Nephron (organoid): ENCODE measurements at regions not wholly inside any gene's neighbourhood (a gene's known extent, or its start where the extent isn't known, plus 50 kb on each side); places are given as distances from the start of the nearest gene placed in this dataset.
A peak's percentile ranks its signal among the peaks of the same experiment; 100 is the strongest.

Source experiments
- H3K27ac Mint-ChIP-seq, 3 experiments: 2 replicates each; pipeline ENCODE4 v1.8.0; 2020; ENCODE audit warnings: mixed read lengths in 3 of 3, mild to moderate bottlenecking in 2 of 3, moderate library complexity in 1 of 3
- H3K27me3 Mint-ChIP-seq: 2 replicates; pipeline ENCODE4 v1.8.0; 2021; ENCODE audit warnings: low read depth, mild to moderate bottlenecking, moderate library complexity, mixed read lengths
- H3K36me3 Mint-ChIP-seq: 2 replicates; pipeline ENCODE4 v1.8.0; 2020; ENCODE audit warnings: low read depth, mixed read lengths
- H3K4me1 Mint-ChIP-seq: 2 replicates; pipeline ENCODE4 v1.8.0; 2020; ENCODE audit warnings: mixed read lengths
- H3K4me3 Mint-ChIP-seq, 3 experiments: 2 replicates each; pipeline ENCODE4 v1.8.0; 2020; ENCODE audit warnings: mild to moderate bottlenecking in 3 of 3, mixed read lengths in 3 of 3, moderate library complexity in 2 of 3
- H3K9me3 Mint-ChIP-seq: 2 replicates; pipeline ENCODE4 v1.8.0; 2020; ENCODE audit warnings: mixed read lengths
- CTCF ChIP-seq, 3 experiments: fragments of 200-600 bp; sonication (generic); IDR thresholded peaks; one replicate each; pipeline ENCODE4 v1.5.0; 2021; ENCODE audit warnings: antibody characterized with exemption in 3 of 3; ENCODE audit not compliant: unreplicated experiment in 3 of 3

DNA sequence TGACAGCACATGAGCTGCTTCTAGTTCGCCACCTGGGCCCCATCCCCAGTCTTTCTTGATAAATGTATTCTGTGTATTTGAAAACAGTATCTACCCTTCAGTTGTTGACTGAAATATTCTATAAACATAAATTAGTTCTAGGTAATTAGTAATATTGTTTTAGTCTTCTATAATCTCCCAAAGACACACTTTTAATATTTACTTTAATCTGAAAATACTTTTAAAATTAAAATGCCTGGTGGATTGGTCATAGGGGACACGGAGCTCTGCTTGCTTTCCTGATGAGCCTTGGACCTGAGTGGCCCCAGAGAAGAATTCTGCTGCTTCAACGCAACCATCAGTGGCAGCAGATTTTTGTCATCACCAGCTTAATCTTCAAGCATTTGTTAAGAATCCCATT lies 234.5 kb downstream of the THBS2 start:
- Mint-ChIP-seq H3K36me3 (no peaks in the 10 kb centered on the region), H3K9me3 (peaks cover 43% of the 10 kb centered on the region), H3K4me3 (no peak overlapping the region), H3K4me1 (peaks cover 40% of the 10 kb centered on the region), H3K27ac (peak overlapping the region in 1 of 3 experiments; percentile 14), H3K27me3 (no peaks in the 10 kb centered on the region)
- no peak for TF ChIP-seq CTCF (IDR thresholded peaks at IDR 0.05; ENCODE audit: unreplicated experiment in 3 of 3)

DNA sequence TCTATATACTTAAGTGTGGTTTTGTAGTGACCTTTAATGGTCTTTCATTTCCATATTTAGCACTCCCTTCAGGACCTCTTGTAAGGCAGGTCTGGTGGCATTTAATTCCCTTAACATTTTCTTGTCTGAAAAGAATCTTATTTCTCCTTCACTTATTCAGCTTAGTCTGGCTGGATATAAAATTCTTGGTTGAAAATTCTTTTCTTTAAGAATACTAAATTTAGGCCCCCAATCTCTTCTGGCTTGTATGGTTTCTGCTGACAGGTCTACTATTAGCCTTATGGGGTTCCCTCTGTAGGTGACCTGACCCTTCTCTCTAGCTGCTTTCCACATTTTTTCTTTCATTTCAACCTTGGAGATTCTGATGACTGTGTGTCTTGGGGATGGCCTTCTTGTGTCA lies 236.9 kb downstream of the THBS2 start:
- no peak overlapping the region for H3K4me3 Mint-ChIP-seq
- no peaks in the 10 kb centered on the region for H3K27me3 Mint-ChIP-seq
- TF ChIP-seq CTCF (IDR thresholded peaks at IDR 0.05; ENCODE audit: unreplicated experiment in 3 of 3) = no peak
- H3K9me3 Mint-ChIP-seq = peaks cover 43% of the 10 kb centered on the region
- H3K36me3 Mint-ChIP-seq = no peaks in the 10 kb centered on the region
- no peak overlapping the region for H3K27ac Mint-ChIP-seq
- peaks cover 33% of the 10 kb centered on the region for H3K4me1 Mint-ChIP-seq

DNA sequence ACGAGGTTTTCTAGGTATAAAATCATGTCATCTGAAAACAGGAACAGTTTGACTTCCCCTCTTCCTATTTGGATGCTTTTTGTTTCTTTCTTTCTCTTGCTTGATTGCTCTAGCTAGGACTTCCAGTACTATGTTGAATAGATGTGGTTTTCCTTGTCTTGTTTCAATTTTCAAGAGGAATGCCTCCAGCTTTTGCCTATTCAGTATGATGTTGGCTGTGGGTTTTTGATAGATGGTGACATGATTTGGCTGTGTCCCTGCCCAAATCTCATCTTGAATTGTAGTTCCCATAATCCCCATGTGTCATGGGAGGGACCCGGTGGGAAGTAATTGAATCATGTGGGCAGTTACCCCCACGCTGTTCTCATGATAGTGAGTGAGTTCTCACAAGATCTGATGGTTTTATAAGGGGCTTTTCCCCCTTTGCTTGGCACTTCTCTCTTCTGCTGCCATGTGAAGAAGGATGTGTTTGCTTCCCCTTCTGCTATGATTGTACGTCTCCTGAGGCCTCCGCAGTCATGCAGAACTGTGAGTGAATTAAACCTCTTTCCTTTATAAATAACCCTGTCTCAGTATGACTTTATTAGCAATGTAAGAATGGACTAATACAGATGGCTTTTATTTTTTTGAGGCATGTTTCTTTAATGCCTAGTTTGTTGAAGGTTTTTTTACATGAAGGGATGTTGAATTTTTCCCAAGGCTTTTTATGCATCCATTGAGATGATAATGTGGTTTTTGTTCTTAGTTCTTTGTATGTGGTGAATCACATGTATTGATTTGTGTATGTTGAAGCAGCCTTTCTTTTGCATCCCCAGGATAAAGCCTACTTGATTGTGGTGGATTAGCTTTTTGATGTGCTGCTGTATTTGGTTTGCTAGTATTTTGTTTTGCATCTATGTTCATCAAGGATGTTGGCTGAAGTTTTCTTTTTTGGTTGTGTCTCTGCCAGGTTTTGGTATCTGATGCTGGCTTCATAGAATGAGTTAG lies 239.1 kb downstream of the THBS2 start:
- H3K27ac Mint-ChIP-seq = peak overlapping the region in 1 of 3 experiments; percentile 68
- H3K27me3 Mint-ChIP-seq = no peaks in the 10 kb centered on the region
- H3K4me3 Mint-ChIP-seq = no peak overlapping the region
- H3K9me3 Mint-ChIP-seq = peaks cover 39% of the 10 kb centered on the region
- no peak for TF ChIP-seq CTCF (IDR thresholded peaks at IDR 0.05; ENCODE audit: unreplicated experiment in 3 of 3)
- no peaks in the 10 kb centered on the region for H3K36me3 Mint-ChIP-seq
- H3K4me1 Mint-ChIP-seq = peaks cover 20% of the 10 kb centered on the region

GRCh38 chr6:169009628-169010027 lies 244.0 kb downstream of the THBS2 start:
- TF ChIP-seq CTCF (IDR thresholded peaks at IDR 0.05; ENCODE audit: unreplicated experiment in 3 of 3) = no peak
- Mint-ChIP-seq H3K9me3 (peaks cover 7% of the 10 kb centered on the region), H3K4me1 (peaks cover 8% of the 10 kb centered on the region), H3K27me3 (no peaks in the 10 kb centered on the region), H3K4me3 (no peak overlapping the region), H3K36me3 (no peaks in the 10 kb centered on the region), H3K27ac (no peak overlapping the region)

- Mint-ChIP-seq H3K4me3 (no peak overlapping the region), H3K4me1 (peaks cover under 1% of the 10 kb centered on the region), H3K36me3 (no peaks in the 10 kb centered on the region), H3K27ac (no peak overlapping the region), H3K9me3 (peaks cover 5% of the 10 kb centered on the region), H3K27me3 (no peaks in the 10 kb centered on the region)
- no peak for TF ChIP-seq CTCF (IDR thresholded peaks at IDR 0.05; ENCODE audit: unreplicated experiment in 3 of 3)
Measured at GRCh38 chr6:169008641-169009257, 244.9 kb downstream of the THBS2 start.
